NCI-H187 treated with DMSO at 0.1 percent for 48 hours (cell line): ENCODE measurements at regions not wholly inside any gene's neighbourhood (a gene's known extent, or its start where the extent isn't known, plus 50 kb on each side); places are given as distances from the start of the nearest gene placed in this dataset.

Experiments used
- DNase-seq: peaks from one replicate; lab custom pipeline; 2025; lab: John Stamatoyannopoulos, UW

GRCh38 chr2:238654479-238655197 lies 193.2 kb upstream of the TWIST2 start:
- DNase-seq, result no peak

GRCh38 chr2:238655198-238655860 lies 192.6 kb upstream of the TWIST2 start:
- no peak for DNase-seq

GRCh38 chr2:238655974-238656722 lies 191.7 kb upstream of the TWIST2 start:
- no peak for DNase-seq

- no peak for DNase-seq
These were observed 190.5 kb upstream of the TWIST2 start for GRCh38 chr2:238657132-238658053.

- no peak for DNase-seq
These were observed 189.9 kb upstream of the TWIST2 start for GRCh38 chr2:238658054-238658407.

- DNase-seq, result no peak
These were observed 189.1 kb upstream of the TWIST2 start for GRCh38 chr2:238658820-238659219.

GRCh38 chr2:238659231-238659630 lies 188.7 kb upstream of the TWIST2 start:
- DNase-seq, result no peak

GRCh38 chr2:238663586-238663985 lies 184.3 kb upstream of the TWIST2 start:
- no peak for DNase-seq

- DNase-seq, result no peak
These were observed 182.0 kb upstream of the TWIST2 start for GRCh38 chr2:238665919-238666318.

GRCh38 chr2:238666543-238666942 lies 181.3 kb upstream of the TWIST2 start:
- DNase-seq, result no peak

GRCh38 chr2:238667008-238667407 lies 180.9 kb upstream of the TWIST2 start:
- DNase-seq, result no peak

GRCh38 chr2:238667639-238668038 lies 180.2 kb upstream of the TWIST2 start:
- no peak for DNase-seq

GRCh38 chr2:238668426-238668825 lies 179.5 kb upstream of the TWIST2 start:
- no peak for DNase-seq

- no peak for DNase-seq
These were observed 178.8 kb upstream of the TWIST2 start for GRCh38 chr2:238669046-238669445.

GRCh38 chr2:238669581-238670080 lies 178.3 kb upstream of the TWIST2 start:
- no peak for DNase-seq

GRCh38 chr2:238670111-238670585 lies 177.7 kb upstream of the TWIST2 start:
- no peak for DNase-seq

GRCh38 chr2:238682536-238682935 lies 165.3 kb upstream of the TWIST2 start:
- no peak for DNase-seq

GRCh38 chr2:238684362-238685326 lies 163.2 kb upstream of the TWIST2 start:
- no peak for DNase-seq

- DNase-seq, result no peak
These were observed 162.6 kb upstream of the TWIST2 start for GRCh38 chr2:238685327-238685709.

- DNase-seq, result no peak
These were observed 162.2 kb upstream of the TWIST2 start for GRCh38 chr2:238685713-238686112.

GRCh38 chr2:238686223-238686622 lies 161.7 kb upstream of the TWIST2 start:
- DNase-seq, result no peak
